ENCODE measurements at regions not wholly inside any gene's neighbourhood (a gene's known extent, or its start where the extent isn't known, plus 50 kb on each side); places are given as distances from the start of the nearest gene placed in this dataset.

DNA sequence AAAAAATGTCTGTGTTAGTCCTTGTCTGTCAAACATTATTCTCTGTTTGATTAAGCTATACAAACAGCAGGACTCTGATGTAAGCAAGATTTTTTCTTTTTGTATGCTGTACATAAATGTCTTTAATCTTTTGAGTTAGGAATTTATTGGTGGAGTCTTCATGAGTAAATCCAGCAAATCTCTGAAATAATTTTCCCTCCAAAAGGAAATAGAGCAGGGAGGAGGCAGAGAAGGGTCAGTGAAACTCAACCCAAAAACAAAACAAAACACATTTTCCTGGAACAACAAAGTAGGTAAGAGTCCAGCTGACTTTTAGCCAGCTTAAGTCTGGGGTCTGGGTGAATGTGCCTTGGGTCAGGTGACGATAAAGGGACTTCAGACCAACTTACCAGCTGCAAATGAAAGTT is 113.7 kb downstream of the FOXA2 start:
- TF ChIP-seq ZNF274 (IDR thresholded peaks at IDR 0.05; ENCODE audit: low read depth, low read length), result no peak
- no peak for TF ChIP-seq YY1 (IDR thresholded peaks at IDR 0.05; ENCODE audit: insufficient read depth, insufficient read length)
